Stimulated activated CD8-positive, alpha-beta memory T cell treated with anti-CD3 and anti-CD28 coated beads, Interleukin-15, amount 100 ng/mL, for 1 hour (primary cell): ENCODE measurements at regions not wholly inside any gene's neighbourhood (a gene's known extent, or its start where the extent isn't known, plus 50 kb on each side); places are given as distances from the start of the nearest gene placed in this dataset.

Experiments used
- DNase-seq: peaks from one replicate; pipeline ENCODE4 v3.0.0-alpha.2; 2020; ENCODE audit warnings: low read depth

- DNase-seq, result no peak
Observed at GRCh38 chr21:27691516-27691915, 724.6 kb upstream of the ADAMTS5 start.

- no peak for DNase-seq
Observed at GRCh38 chr21:27691006-27691405, 724.1 kb upstream of the ADAMTS5 start.

- no peak for DNase-seq
Observed at GRCh38 chr21:27690426-27690825, 723.5 kb upstream of the ADAMTS5 start.

GRCh38 chr21:27688773-27689172, 721.9 kb upstream of the ADAMTS5 start:
- DNase-seq, result no peak

- no peak for DNase-seq
Observed at GRCh38 chr21:27683292-27683691, 716.4 kb upstream of the ADAMTS5 start.

GRCh38 chr21:27681841-27682240, 715.0 kb upstream of the ADAMTS5 start:
- no peak for DNase-seq

- no peak for DNase-seq
Observed at GRCh38 chr21:27681038-27681437, 714.1 kb upstream of the ADAMTS5 start.

- no peak for DNase-seq
Observed at GRCh38 chr21:27680181-27680580, 713.3 kb upstream of the ADAMTS5 start.

GRCh38 chr21:27678511-27678910, 711.6 kb upstream of the ADAMTS5 start:
- DNase-seq, result no peak

GRCh38 chr21:27677546-27677945, 710.7 kb upstream of the ADAMTS5 start:
- no peak for DNase-seq

GRCh38 chr21:27675306-27675705, 708.4 kb upstream of the ADAMTS5 start:
- no peak for DNase-seq

GRCh38 chr21:27674041-27674615, 707.2 kb upstream of the ADAMTS5 start:
- no peak for DNase-seq

- DNase-seq, result no peak
Observed at GRCh38 chr21:27673581-27673980, 706.7 kb upstream of the ADAMTS5 start.

- no peak for DNase-seq
Observed at GRCh38 chr21:27671207-27671606, 704.3 kb upstream of the ADAMTS5 start.

- DNase-seq, result no peak
Observed at GRCh38 chr21:27653481-27653880, 686.6 kb upstream of the ADAMTS5 start.

GRCh38 chr21:27649762-27650161, 682.9 kb upstream of the ADAMTS5 start:
- DNase-seq, result no peak

- DNase-seq, result no peak
Observed at GRCh38 chr21:27649323-27649722, 682.4 kb upstream of the ADAMTS5 start.

- DNase-seq, result no peak
Observed at GRCh38 chr21:27648560-27648959, 681.7 kb upstream of the ADAMTS5 start.

- DNase-seq, result no peak
Observed at GRCh38 chr21:27647921-27648320, 681.0 kb upstream of the ADAMTS5 start.

- no peak for DNase-seq
Observed at GRCh38 chr21:27647401-27647800, 680.5 kb upstream of the ADAMTS5 start.

GRCh38 chr21:27646691-27647090, 679.8 kb upstream of the ADAMTS5 start:
- DNase-seq, result no peak

GRCh38 chr21:27646056-27646455, 679.2 kb upstream of the ADAMTS5 start:
- DNase-seq, result no peak

- DNase-seq, result no peak
Observed at GRCh38 chr21:27645285-27645684, 678.4 kb upstream of the ADAMTS5 start.

GRCh38 chr21:27643326-27643725, 676.4 kb upstream of the ADAMTS5 start:
- no peak for DNase-seq

- DNase-seq, result no peak
Observed at GRCh38 chr21:27639286-27639685, 672.4 kb upstream of the ADAMTS5 start.
